ENCODE measurements at regions not wholly inside any gene's neighbourhood (a gene's known extent, or its start where the extent isn't known, plus 50 kb on each side); places are given as distances from the start of the nearest gene placed in this dataset.
"Not testable (repeated sequence)": the region's sequence is repeated elsewhere in the genome, so short reads cannot be mapped to it uniquely, and the experiment has no call there.

DNA sequence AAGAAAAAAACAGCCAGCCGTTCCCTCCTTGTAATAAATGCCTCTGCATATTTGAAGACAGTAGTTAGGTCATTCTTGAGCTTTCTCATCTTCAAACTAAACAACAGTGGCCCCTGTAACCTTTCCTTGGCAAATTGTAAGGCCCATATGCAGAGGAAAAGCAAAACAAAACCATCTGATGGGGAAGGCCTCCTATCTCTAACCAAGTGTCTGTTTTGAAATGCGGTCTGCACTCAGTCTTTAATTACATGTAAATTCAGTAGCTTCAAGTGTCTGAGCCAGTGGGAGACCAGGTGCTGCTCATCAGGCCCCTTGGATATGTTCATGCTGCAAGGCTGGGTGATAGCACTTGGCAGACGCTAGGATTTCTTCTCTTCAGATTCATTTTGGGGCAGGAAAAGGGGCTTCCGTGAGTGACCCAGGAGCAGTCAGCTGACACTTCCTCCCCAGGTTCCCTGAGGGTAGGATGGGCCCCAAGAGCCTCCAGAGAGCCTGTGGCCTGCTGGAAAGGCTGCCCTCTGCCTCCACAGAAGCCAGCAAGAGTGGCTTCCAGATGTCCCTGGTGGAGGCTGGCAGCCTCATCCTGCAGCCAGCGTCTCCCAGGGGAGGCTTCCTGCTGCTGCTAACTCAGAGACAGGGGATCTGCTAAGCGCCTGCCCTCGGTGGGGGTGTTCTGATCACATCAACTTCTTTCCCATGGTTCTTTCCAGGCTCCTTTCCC, 60.2 kb upstream of the PLGLB2 start:
- not testable (repeated sequence) for DNase-seq (ENCODE audit: low spot score in 2 of 2); ATAC-seq; H3K9me3 Mint-ChIP-seq; H3K36me3 Mint-ChIP-seq; H3K27ac Mint-ChIP-seq

DNA sequence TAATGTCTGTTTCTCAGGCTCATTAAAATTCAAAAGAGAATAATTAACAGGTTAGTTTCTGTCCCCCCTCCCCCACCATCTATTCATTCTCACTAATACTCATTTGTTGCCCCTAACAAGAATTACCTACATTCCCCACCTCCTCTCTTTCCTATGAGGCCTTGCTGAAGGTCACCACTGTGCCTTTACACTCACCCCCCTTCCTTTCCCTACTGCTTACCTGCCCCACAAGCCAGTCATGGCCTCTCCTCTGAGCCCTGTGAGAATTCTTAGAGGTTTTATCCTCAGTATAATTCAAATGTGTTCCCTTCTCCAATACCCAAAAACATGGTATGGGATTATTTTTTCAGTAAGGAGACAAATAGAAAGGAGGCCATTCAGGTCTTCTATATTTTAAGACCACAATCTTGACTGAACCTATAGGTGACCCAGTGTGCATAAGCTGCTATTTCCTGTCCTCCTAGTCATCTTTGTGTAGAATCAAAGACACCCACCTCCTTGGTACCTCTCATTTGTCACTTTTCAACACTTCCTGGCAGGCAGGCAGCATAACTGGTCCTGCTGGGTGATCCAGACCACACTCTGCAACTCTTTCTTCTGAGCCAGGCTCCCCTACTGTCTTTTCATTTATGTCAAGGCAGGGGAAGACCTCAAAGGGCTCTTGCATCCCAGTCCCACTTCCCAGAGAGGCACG, 55.8 kb upstream of the PLGLB2 start:
- not testable (repeated sequence) for H3K27ac Mint-ChIP-seq; H3K36me3 Mint-ChIP-seq; DNase-seq (ENCODE audit: low spot score in 2 of 2); H3K9me3 Mint-ChIP-seq
- ATAC-seq, result peak; percentile 64 to 81

DNA sequence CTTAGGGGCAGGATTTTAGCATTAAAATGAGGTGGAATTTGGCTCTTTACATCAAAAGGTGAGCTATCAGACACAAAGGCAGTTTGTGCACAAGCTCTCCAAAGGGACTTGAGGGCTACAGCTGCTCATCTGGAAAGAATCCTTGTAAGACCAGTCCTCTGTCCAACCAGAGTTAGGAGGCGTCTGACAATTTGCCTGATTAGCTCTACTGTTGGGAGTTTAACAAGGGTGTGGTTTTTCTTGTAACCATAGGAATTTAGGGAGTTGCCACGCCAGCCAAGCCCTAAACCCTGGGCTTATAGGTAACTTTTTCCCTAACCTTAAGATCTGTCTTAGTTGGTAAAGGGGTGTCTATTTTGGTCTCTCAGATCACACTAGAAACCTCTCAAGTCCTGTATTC, 55.0 kb upstream of the PLGLB2 start:
- not testable (repeated sequence) for H3K36me3 Mint-ChIP-seq; ATAC-seq; H3K27ac Mint-ChIP-seq; DNase-seq (ENCODE audit: low spot score in 2 of 2); H3K9me3 Mint-ChIP-seq

DNA sequence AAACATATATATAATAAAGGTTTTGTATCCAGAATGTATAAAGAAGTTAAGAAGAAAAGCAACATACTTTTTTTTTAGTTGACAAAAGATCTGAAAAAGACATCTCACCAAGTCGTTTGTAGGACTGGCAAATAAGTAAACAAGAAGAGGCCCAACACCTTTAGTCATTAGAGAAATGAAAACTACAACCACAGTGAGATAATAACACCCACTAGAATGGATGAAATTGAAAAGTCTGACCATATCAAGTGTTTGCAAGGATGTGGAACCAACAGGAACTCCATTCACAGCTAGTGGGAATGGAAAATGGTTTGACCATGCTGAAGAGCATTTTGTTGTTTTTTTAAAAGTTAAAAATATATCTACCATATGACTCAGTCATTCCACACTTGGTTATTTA, 54.0 kb upstream of the PLGLB2 start:
- not testable (repeated sequence) for H3K9me3 Mint-ChIP-seq; DNase-seq (ENCODE audit: low spot score in 2 of 2); H3K27ac Mint-ChIP-seq; H3K36me3 Mint-ChIP-seq
- ATAC-seq, result peak in 1 of 2 donors; percentile 68

DNA sequence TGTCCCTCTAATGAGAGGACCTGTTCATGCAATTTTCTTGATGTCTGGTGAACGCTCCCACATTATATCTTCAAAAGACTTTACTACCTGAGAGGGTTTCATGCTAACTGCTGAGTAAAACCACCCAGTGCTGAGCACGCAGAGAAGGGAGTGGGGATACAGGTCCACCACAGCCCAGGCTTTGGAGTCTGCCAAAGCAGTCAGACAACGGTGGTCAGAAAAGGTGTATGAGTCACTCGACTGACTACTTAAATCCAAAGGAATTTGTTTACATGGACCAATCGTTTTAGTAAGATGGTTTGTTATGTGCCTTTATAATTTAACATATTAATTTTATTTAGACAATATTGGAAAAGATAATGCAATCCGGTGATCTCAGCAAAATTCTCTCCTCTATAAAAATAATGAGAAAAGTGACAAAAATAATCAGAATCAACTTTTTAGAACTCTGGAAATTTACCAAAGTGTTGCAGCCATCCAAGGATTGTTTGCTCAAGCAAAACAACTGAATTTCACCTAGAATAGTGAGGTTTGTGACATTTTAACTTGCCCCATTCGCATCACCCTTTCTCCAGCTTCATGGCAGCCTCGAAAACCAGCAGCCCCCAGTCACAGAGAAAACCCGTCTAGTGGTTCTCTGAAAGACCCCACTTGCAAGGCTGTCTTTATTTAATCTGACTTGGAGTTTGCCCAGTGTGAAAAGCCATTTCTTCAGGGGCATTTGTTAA, 52.1 kb upstream of the PLGLB2 start:
- H3K9me3 Mint-ChIP-seq; ATAC-seq; H3K36me3 Mint-ChIP-seq; H3K27ac Mint-ChIP-seq; DNase-seq (ENCODE audit: low spot score in 2 of 2): not testable (repeated sequence)

Data from activated naive CD4-positive, alpha-beta T cell treated with anti-CD3 and anti-CD28 coated beads, Interleukin-2, amount 50 U/mL, for 72 hours (primary cell).